Ectodermal cell (in vitro differentiated cells): ENCODE measurements at regions not wholly inside any gene's neighbourhood (a gene's known extent, or its start where the extent isn't known, plus 50 kb on each side); places are given as distances from the start of the nearest gene placed in this dataset.

ENCODE experiments used
- H3K27ac ChIP-seq: 2 replicates; pipeline ENCODE4 v1.7.0; 2013; ENCODE audit warnings: mild to moderate bottlenecking, low read depth, low read length; ENCODE audit not compliant: insufficient read depth, poor library complexity, severe bottlenecking
- H3K27me3 ChIP-seq: 2 replicates; pipeline ENCODE4 v1.7.0; 2013; ENCODE audit warnings: mild to moderate bottlenecking, low read length; ENCODE audit not compliant: insufficient read depth, control insufficient read depth, poor library complexity, severe bottlenecking
- H3K36me3 ChIP-seq: one replicate; pipeline ENCODE4 v1.7.0; 2013; ENCODE audit warnings: low read length; ENCODE audit not compliant: control insufficient read depth, insufficient read depth
- H3K4me1 ChIP-seq: one replicate; pipeline ENCODE4 v1.7.0; 2013; ENCODE audit warnings: low read length; ENCODE audit not compliant: control insufficient read depth, insufficient read depth
- H3K4me3 ChIP-seq: 2 replicates; pipeline ENCODE4 v1.7.0; 2013; ENCODE audit warnings: low read depth, low read length, control low read depth; ENCODE audit not compliant: insufficient read depth
- H3K9me3 ChIP-seq: 2 replicates; pipeline ENCODE4 v1.7.0; 2013; ENCODE audit warnings: mild to moderate bottlenecking, low read length, moderate library complexity; ENCODE audit not compliant: control insufficient read depth
- WGBS, 2 experiments: methylation state at CpG; one replicate each; pipeline ENCODE4 v1.1.7; 2013; ENCODE audit warnings: missing lambda C conversion rate in 2 of 2; 5-methylcytosine and 5-hydroxymethylcytosine counted together

- H3K36me3 ChIP-seq = no peaks in the 10 kb centered on the region
- no peak overlapping the region for H3K4me3 ChIP-seq
- WGBS, 2 experiments = 72 to 79% methylated on average over 4 of the region's 4 CpGs
- H3K9me3 ChIP-seq = no peaks in the 10 kb centered on the region
- no peak overlapping the region for H3K27ac ChIP-seq
- no peaks in the 10 kb centered on the region for H3K27me3 ChIP-seq
- peaks cover 22% of the 10 kb centered on the region for H3K4me1 ChIP-seq
These were observed 347.0 kb downstream of the CYRIA start for GRCh38 chr2:16318474-16319195.

GRCh38 chr2:16318051-16318450 lies 347.6 kb downstream of the CYRIA start:
- WGBS, 2 experiments = 93 to 95% methylated on average over 4 of the region's 4 CpGs
- peaks cover 25% of the 10 kb centered on the region for H3K4me1 ChIP-seq
- no peaks in the 10 kb centered on the region for H3K9me3 ChIP-seq
- H3K27me3 ChIP-seq = no peaks in the 10 kb centered on the region
- no peak overlapping the region for H3K27ac ChIP-seq
- H3K36me3 ChIP-seq = no peaks in the 10 kb centered on the region
- no peak overlapping the region for H3K4me3 ChIP-seq

- WGBS, 2 experiments = 93 to 95% methylated on average over 6 of the region's 6 CpGs
- Histone ChIP-seq H3K4me1 (peaks cover 32% of the 10 kb centered on the region), H3K9me3 (no peaks in the 10 kb centered on the region), H3K36me3 (no peaks in the 10 kb centered on the region), H3K4me3 (no peak overlapping the region), H3K27me3 (no peaks in the 10 kb centered on the region), H3K27ac (no peak overlapping the region)
These were observed 348.3 kb downstream of the CYRIA start for GRCh38 chr2:16317211-16317830.

- WGBS, 2 experiments = 89 to 90% methylated on average over 16 of the region's 16 CpGs
- no peak overlapping the region for H3K4me3 ChIP-seq
- H3K4me1 ChIP-seq = peaks cover 35% of the 10 kb centered on the region
- no peak overlapping the region for H3K27ac ChIP-seq
- H3K27me3 ChIP-seq = no peaks in the 10 kb centered on the region
- no peaks in the 10 kb centered on the region for H3K36me3 ChIP-seq
- H3K9me3 ChIP-seq = no peaks in the 10 kb centered on the region
These were observed 349.0 kb downstream of the CYRIA start for GRCh38 chr2:16316456-16317210.

GRCh38 chr2:16315908-16316307 lies 349.7 kb downstream of the CYRIA start:
- Histone ChIP-seq H3K36me3 (no peaks in the 10 kb centered on the region), H3K27ac (no peak overlapping the region), H3K27me3 (no peaks in the 10 kb centered on the region), H3K9me3 (no peaks in the 10 kb centered on the region), H3K4me3 (no peak overlapping the region), H3K4me1 (peaks cover 35% of the 10 kb centered on the region)
- WGBS, 2 experiments = 89 to 96% methylated on average over 9 of the region's 9 CpGs

- Histone ChIP-seq H3K9me3 (no peaks in the 10 kb centered on the region), H3K4me3 (no peak overlapping the region), H3K27me3 (no peaks in the 10 kb centered on the region), H3K36me3 (no peaks in the 10 kb centered on the region), H3K4me1 (peaks cover 35% of the 10 kb centered on the region), H3K27ac (no peak overlapping the region)
- WGBS, 2 experiments = 75 to 79% methylated on average over 5 of the region's 5 CpGs
These were observed 350.2 kb downstream of the CYRIA start for GRCh38 chr2:16315458-16315835.

GRCh38 chr2:16314691-16315457 lies 350.8 kb downstream of the CYRIA start:
- H3K27ac ChIP-seq = no peak overlapping the region
- no peaks in the 10 kb centered on the region for H3K9me3 ChIP-seq
- H3K4me1 ChIP-seq = peaks cover 32% of the 10 kb centered on the region
- no peak overlapping the region for H3K4me3 ChIP-seq
- H3K27me3 ChIP-seq = no peaks in the 10 kb centered on the region
- H3K36me3 ChIP-seq = no peaks in the 10 kb centered on the region
- WGBS, 2 experiments = 96 to 97% methylated on average over 8 of the region's 8 CpGs

GRCh38 chr2:16314001-16314400 lies 351.6 kb downstream of the CYRIA start:
- no peak overlapping the region for H3K4me3 ChIP-seq
- H3K4me1 ChIP-seq = peaks cover 24% of the 10 kb centered on the region
- H3K27me3 ChIP-seq = no peaks in the 10 kb centered on the region
- no peak overlapping the region for H3K27ac ChIP-seq
- no peaks in the 10 kb centered on the region for H3K9me3 ChIP-seq
- no peaks in the 10 kb centered on the region for H3K36me3 ChIP-seq
- WGBS, 2 experiments = 100% methylated on average over 1 of the region's 1 CpG

GRCh38 chr2:16313235-16313975 lies 352.2 kb downstream of the CYRIA start:
- no peak overlapping the region for H3K27ac ChIP-seq
- WGBS, 2 experiments = 91 to 92% methylated on average over 9 of the region's 9 CpGs
- no peaks in the 10 kb centered on the region for H3K9me3 ChIP-seq
- H3K36me3 ChIP-seq = no peaks in the 10 kb centered on the region
- H3K4me1 ChIP-seq = peaks cover 18% of the 10 kb centered on the region
- H3K27me3 ChIP-seq = no peaks in the 10 kb centered on the region
- H3K4me3 ChIP-seq = no peak overlapping the region
